HUES64 (cell line): ENCODE measurements at regions not wholly inside any gene's neighbourhood (a gene's known extent, or its start where the extent isn't known, plus 50 kb on each side); places are given as distances from the start of the nearest gene placed in this dataset.

Experiments
- H3K27ac ChIP-seq: 2 replicates; pipeline ENCODE4 v1.7.0; 2013; ENCODE audit warnings: low read depth, low read length, inconsistent platforms
- H3K27me3 ChIP-seq: 2 replicates; pipeline ENCODE4 v1.6.1; 2013; ENCODE audit warnings: mild to moderate bottlenecking, low read length; ENCODE audit not compliant: insufficient read depth
- H3K36me3 ChIP-seq: 2 replicates; pipeline ENCODE4 v1.6.1; 2013; ENCODE audit warnings: mild to moderate bottlenecking, low read length; ENCODE audit not compliant: insufficient read depth
- H3K4me1 ChIP-seq: 2 replicates; pipeline ENCODE4 v1.6.1; 2013; ENCODE audit warnings: mild to moderate bottlenecking, low read length, moderate library complexity; ENCODE audit not compliant: insufficient read depth
- H3K4me3 ChIP-seq: 2 replicates; pipeline ENCODE4 v1.5.1; 2013; ENCODE audit warnings: mild to moderate bottlenecking, low read length, moderate library complexity
- H3K9ac ChIP-seq: 2 replicates; pipeline ENCODE4 v1.6.1; 2013; ENCODE audit warnings: mild to moderate bottlenecking, low read depth, low read length
- H3K9me3 ChIP-seq: 2 replicates; pipeline ENCODE4 v1.6.1; 2013; ENCODE audit warnings: low read depth, low read length; ENCODE audit not compliant: insufficient read depth
- WGBS: fragments of 150-250, 120-280 bp; methylation state at CpG from one replicate; pipeline ENCODE4 v1.1.7; 2013; ENCODE audit warnings: missing lambda C conversion rate; 5-methylcytosine and 5-hydroxymethylcytosine counted together

DNA sequence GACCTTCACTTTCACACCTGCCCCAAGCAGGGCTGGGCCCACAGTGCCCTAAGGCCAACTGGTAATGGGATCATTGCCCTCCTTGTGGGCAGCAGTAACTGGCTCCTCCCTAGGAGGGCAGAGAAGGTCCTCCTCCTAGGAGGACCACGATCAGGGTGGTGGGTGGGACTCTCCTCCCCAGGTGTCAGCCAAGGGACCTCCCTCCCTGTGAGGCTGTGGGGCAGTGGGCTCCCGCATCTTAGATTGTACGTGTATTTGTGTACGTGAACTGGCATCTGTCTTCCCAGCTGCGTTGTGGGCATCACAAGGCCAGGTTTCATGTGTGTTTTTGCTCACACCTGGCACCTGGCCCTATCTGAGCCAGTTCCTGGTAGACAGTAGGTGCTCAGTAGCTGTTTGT, 111.8 kb downstream of the SOX1 start:
- WGBS, result 93% methylated on average over 5 of the region's 5 CpGs
- no peak overlapping the region for H3K4me3 ChIP-seq
- H3K27me3 ChIP-seq, result no peaks in the 10 kb centered on the region
- 0 out of 2 replicates have a peak, but pooled peaks cover 7% of the 10 kb centered on the region for H3K9me3 ChIP-seq
- H3K4me1 ChIP-seq, result no peaks in the 10 kb centered on the region
- H3K27ac ChIP-seq, result no peak overlapping the region
- H3K36me3 ChIP-seq, result no peaks in the 10 kb centered on the region
- no peak overlapping the region for H3K9ac ChIP-seq

DNA sequence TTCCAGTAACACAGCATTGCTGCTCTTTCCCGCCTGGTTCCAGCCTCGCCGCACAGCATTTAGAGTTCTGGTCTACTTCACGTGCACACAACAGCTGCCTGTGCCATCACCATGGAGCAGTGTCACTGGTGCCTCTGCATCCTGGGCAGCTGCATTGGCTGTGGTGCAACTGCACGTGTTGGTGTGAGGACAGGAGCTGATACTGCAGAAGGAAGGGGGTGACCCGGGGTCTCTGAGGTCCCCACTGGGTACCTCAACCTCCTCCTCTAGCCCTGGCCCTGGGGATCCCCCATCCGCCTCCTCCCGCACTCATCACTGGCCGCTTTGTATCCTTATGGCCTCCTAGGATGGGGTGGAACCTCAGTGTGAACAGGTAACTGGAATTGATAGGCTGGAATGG, 112.5 kb downstream of the SOX1 start:
- H3K36me3 ChIP-seq, result no peaks in the 10 kb centered on the region
- H3K4me1 ChIP-seq, result no peaks in the 10 kb centered on the region
- H3K27ac ChIP-seq, result no peak overlapping the region
- no peak overlapping the region for H3K9ac ChIP-seq
- no peak overlapping the region for H3K4me3 ChIP-seq
- no peaks in the 10 kb centered on the region for H3K27me3 ChIP-seq
- 0 out of 2 replicates have a peak, but pooled peaks cover 2% of the 10 kb centered on the region for H3K9me3 ChIP-seq
- WGBS, result 93% methylated on average over 9 of the region's 9 CpGs

DNA sequence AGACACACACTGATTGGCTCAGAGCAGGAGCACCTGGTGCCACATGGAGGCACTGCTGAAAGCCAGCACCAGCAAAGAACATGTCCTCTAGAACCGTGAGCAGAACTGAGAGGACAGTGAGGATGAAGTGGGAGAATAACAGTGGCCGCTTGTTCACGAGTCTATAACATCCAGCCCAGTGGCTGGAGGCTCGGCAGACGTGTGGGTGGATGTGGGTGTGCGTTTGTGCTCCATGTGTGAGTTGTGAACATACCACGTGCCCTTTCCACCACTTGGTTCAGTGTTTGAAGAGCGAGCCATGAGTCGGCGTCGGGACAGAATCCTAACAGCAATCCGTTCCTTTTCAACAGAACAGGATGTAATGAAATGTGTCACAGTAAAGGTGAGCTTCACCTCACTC, 113.0 kb downstream of the SOX1 start:
- H3K27me3 ChIP-seq, result no peaks in the 10 kb centered on the region

DNA sequence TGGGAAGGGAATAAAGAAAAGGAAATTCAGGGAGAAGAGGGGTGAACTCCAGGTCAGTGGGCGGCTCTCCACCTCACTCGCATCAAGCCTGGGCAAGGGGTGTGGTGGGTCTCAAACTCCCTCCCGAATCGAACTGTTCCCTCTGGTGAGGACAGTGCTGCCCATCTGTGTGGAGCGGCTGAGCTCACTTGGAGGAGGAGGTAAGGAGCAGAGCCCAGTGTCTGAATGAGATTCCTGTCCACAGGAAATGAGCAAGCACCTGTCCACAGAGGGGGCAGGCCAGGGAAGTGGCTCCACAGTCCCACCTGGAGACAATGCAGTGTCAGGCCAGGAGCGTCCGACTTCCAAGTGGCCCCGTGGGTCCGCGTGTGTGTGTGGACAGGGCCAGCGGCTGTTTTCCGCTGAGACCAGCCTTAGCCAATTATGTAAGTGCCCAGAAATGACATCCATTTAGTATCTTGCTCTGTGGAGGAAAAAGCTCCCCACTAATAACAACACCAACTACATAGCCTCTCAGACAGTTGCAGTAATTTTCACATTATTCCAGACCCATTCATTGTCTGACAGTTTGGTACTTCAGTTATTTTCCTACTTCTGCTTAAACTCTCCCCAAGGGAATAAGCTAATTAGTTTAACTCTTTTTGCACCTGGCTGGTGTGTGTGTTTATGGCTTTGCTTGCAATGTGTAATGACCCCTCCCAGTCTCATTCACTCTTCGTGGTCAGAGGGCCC, 114.6 kb downstream of the SOX1 start:
- Histone ChIP-seq H3K4me3 (no peak overlapping the region), H3K27ac (no peak overlapping the region), H3K4me1 (no peaks in the 10 kb centered on the region), H3K27me3 (no peaks in the 10 kb centered on the region), H3K9me3 (no peaks in the 10 kb centered on the region), H3K9ac (no peak overlapping the region), H3K36me3 (no peaks in the 10 kb centered on the region)
- WGBS, result 90% methylated on average over 13 of the region's 13 CpGs

More for the DNA sequence above, 113.0 kb downstream of the SOX1 start:
- Histone ChIP-seq H3K27ac (no peak overlapping the region), H3K9me3 (no peaks in the 10 kb centered on the region), H3K9ac (no peak overlapping the region), H3K36me3 (no peaks in the 10 kb centered on the region), H3K4me3 (no peak overlapping the region), H3K4me1 (no peaks in the 10 kb centered on the region)
- 95% methylated on average over 12 of the region's 12 CpGs for WGBS

DNA sequence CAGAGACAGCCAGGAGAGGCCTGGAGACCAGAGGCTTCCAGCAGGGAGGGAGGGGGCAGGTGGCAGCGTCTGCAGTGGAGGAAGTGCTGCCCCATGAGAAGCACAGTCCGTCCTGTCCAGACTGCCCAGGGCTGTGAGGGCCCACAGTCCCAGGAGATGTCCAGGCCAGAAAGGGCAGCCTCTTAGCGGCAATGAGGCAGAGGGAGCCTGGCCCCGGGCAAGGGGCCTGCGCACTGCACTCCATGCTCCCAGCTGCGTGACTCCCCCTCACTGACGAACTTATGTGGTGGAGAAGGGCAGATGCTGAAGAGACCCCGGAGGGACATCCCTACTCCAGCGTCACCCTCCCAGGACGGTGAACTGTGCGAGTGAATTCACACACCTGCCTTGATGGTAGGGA, 115.3 kb downstream of the SOX1 start:
- Histone ChIP-seq H3K36me3 (no peaks in the 10 kb centered on the region), H3K27me3 (no peaks in the 10 kb centered on the region), H3K9me3 (no peaks in the 10 kb centered on the region), H3K9ac (no peak overlapping the region), H3K4me1 (no peaks in the 10 kb centered on the region), H3K27ac (no peak overlapping the region), H3K4me3 (no peak overlapping the region)
- 90% methylated on average over 9 of the region's 11 CpGs for WGBS

DNA sequence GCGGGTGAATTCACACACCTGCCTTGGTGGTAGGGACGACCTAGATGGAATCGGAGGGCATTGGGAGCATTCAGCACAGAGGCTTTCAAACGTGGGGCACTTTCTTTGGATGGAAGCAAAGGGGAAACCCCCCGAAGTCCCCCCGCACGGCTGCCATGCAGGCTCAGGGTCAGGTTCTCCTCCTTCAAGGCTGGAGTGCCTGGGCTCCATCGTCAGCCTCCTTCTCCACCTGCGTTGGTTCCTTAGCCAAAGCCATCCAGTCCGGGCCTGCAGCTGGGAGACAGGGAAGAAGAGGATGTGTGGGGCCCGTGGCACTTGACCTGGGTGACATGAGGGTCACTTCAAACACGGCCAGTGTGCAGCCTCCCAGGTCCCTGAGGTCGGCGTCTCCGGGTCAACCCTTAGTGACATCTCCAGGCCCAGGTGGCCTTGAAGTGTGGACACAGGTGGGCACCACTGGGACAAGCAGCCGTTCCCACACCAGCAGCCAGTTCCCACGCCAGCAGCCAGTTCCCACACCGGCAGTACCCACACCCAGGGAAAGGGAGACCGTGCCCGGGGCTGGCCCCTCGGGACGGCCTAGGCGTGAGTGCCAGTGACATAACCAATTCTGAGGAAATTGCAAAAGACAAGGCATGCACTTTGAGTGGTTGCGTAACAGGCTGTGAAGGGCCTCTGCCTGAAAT, 116.0 kb downstream of the SOX1 start:
- Histone ChIP-seq H3K4me3 (no peak overlapping the region), H3K36me3 (no peaks in the 10 kb centered on the region), H3K27ac (no peak overlapping the region), H3K27me3 (no peaks in the 10 kb centered on the region), H3K9me3 (no peaks in the 10 kb centered on the region), H3K4me1 (no peaks in the 10 kb centered on the region), H3K9ac (no peak overlapping the region)
- WGBS, result 94% methylated on average over 24 of the region's 24 CpGs

DNA sequence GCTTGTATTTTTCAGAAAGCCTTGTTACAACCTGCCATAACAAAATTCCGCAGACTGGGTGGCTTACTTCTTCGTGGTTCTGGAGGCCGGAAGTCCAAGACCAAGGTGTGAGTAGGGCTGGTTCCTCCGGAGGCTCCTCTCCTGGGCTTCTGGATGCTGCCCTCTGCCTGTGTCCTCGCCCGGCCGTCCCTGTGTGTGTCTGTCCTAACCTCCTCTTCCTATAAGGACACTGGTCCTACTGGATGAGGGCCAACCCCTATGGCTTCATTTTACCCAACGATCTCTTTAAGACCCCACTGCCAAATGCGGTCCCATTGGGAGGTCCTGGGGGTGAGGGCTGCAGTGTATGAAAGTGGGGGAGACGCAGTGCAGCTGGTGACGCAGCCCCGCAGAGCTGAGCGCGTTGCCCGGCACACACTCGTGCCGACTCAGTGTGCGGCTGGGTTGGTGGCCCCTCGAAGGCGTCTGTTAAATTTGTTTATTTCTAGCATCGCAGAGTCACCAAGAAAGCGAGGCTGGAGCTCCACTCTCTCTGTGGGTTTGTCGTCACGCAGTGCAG, 116.7 kb downstream of the SOX1 start:
- no peaks in the 10 kb centered on the region for H3K9me3 ChIP-seq
- WGBS, result 91% methylated on average over 24 of the region's 24 CpGs
- H3K27ac ChIP-seq, result no peak overlapping the region
- no peaks in the 10 kb centered on the region for H3K36me3 ChIP-seq
- H3K4me3 ChIP-seq, result no peak overlapping the region
- H3K9ac ChIP-seq, result no peak overlapping the region
- no peaks in the 10 kb centered on the region for H3K4me1 ChIP-seq
- no peaks in the 10 kb centered on the region for H3K27me3 ChIP-seq

DNA sequence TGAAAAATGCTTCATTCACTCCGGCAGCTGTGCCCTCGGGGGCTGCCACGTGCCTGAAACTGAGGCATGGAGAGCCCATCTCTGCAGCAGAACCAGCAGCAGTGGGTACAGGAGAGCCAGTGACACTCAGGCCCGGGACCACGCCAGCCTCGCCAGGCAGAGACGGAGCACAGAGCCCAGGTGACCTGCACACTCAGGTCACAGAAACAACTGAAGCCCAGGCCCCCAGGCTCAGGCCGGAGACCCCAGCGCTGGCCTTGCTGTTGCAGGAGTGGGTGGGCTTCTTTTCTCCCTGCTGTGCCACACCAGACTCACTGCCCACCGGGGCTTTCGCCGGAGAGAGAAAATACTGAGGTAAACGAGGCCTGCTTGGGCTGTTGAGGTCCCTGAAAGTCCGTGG, 117.3 kb downstream of the SOX1 start:
- 88% methylated on average over 14 of the region's 14 CpGs for WGBS
- no peak overlapping the region for H3K27ac ChIP-seq
- H3K9ac ChIP-seq, result no peak overlapping the region
- no peaks in the 10 kb centered on the region for H3K27me3 ChIP-seq
- no peaks in the 10 kb centered on the region for H3K36me3 ChIP-seq
- H3K4me3 ChIP-seq, result no peak overlapping the region
- no peaks in the 10 kb centered on the region for H3K4me1 ChIP-seq
- H3K9me3 ChIP-seq, result no peaks in the 10 kb centered on the region

DNA sequence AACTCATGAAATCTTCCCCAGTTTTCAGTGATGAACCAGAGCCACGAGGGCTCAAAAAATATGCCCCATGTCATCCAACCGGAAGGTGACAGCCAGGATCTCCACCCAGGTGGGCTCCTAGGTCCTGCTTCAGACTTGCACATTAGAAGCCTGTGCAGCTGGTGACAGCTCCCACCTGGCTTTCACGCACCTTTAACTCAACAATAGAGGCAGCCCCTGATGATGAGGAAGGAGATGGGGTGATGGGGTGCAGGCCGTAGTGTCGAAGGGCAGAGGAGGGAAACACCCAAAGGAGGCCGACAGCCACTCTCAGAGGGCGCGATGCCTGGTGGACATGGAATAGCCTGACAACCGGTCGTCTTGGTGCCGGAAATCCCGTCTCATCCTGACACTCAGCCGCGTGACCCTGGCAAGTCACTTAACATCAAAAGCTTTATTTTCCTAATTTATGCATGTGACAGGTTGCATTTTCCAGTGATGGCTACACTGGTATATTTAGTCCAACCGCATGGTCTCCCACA, 118.0 kb downstream of the SOX1 start:
- Histone ChIP-seq H3K27ac (no peak overlapping the region), H3K27me3 (no peaks in the 10 kb centered on the region), H3K4me3 (no peak overlapping the region), H3K36me3 (no peaks in the 10 kb centered on the region), H3K4me1 (no peaks in the 10 kb centered on the region), H3K9ac (no peak overlapping the region), H3K9me3 (no peaks in the 10 kb centered on the region)
- 89% methylated on average over 15 of the region's 15 CpGs for WGBS

DNA sequence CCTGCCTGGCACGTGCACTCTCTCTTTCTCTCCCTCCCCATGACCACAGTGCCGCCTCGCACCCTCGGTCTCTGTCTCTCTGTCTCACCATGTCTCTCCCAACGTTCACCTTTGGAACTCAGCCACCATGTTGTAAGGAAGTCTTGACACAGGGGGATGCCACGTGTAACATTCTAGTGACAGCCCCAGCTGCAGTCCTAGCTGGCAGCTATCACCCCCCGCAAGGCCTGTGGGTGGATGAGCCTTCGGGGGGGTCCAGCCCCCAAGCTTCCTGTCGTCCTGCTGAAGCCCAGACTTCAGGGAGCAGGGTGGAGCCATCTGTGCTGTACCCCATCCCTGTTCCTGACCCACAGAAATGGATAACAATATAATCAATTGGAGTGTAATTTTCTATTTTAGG, 118.5 kb downstream of the SOX1 start:
- Histone ChIP-seq H3K27me3 (no peaks in the 10 kb centered on the region), H3K9ac (no peak overlapping the region), H3K4me1 (no peaks in the 10 kb centered on the region), H3K36me3 (no peaks in the 10 kb centered on the region), H3K4me3 (no peak overlapping the region), H3K9me3 (no peaks in the 10 kb centered on the region), H3K27ac (no peak overlapping the region)
- WGBS, result 90% methylated on average over 9 of the region's 9 CpGs

DNA sequence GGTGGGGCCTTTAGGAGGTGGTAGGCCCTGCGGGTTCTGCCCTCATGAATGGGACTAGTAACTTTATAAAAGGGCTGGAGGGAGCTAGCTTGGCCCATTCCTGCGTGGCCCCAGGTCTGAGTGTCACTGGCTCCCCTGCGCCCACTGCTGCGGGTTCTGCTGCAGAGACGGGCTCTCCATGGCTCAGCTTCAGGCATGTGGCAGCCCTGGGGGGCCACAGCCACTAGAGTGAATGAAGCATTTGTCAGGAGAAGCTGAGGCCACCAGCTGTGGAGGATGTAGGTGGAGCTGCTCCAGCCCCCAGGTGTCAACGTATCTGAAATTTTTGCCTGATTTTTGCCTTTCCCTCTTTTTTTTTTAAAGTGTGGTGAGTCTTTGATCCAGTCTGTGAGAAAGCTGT, 119.1 kb downstream of the SOX1 start:
- Histone ChIP-seq H3K9ac (no peak overlapping the region), H3K27ac (no peak overlapping the region), H3K4me3 (no peak overlapping the region), H3K36me3 (no peaks in the 10 kb centered on the region), H3K9me3 (no peaks in the 10 kb centered on the region), H3K27me3 (no peaks in the 10 kb centered on the region), H3K4me1 (no peaks in the 10 kb centered on the region)
- 92% methylated on average over 6 of the region's 6 CpGs for WGBS
